GM23338 (cell line): ENCODE measurements at regions not wholly inside any gene's neighbourhood (a gene's known extent, or its start where the extent isn't known, plus 50 kb on each side); places are given as distances from the start of the nearest gene placed in this dataset.

ENCODE experiments used
- ATAC-seq: fragments of 200-7000 bp; cut with Tn5 transposase; 3 replicates; pipeline ENCODE4 v1.9.1; 2020
- DNase-seq: peaks from one replicate; pipeline ENCODE4 v3.0.0-alpha.2; 2015; ENCODE audit warnings: low spot score
- H2AFZ ChIP-seq: fragments of 200-600 bp; sonication (generic); 2 replicates; pipeline ENCODE4 v1.8.0; 2016; ENCODE audit warnings: antibody characterized with exemption, mild to moderate bottlenecking, moderate library complexity
- H3F3A ChIP-seq: fragments of 200-600 bp; sonication (generic); replicated peaks from 2 replicates; pipeline ENCODE4 v1.8.0; 2017; ENCODE audit warnings: antibody characterized with exemption, mixed run types, low read depth
- H3K27ac ChIP-seq: fragments of 200-600 bp; sonication (generic); 2 replicates; pipeline ENCODE4 v1.6.1; 2016; ENCODE audit warnings: low read depth
- H3K27me3 ChIP-seq: fragments of 200-600 bp; sonication (generic); 2 replicates; pipeline ENCODE4 v1.8.0; 2016; ENCODE audit warnings: mild to moderate bottlenecking, mixed run types, moderate library complexity; ENCODE audit not compliant: insufficient read depth
- H3K36me3 ChIP-seq: fragments of 200-600 bp; sonication (generic); 2 replicates; pipeline ENCODE4 v1.8.0; 2016; ENCODE audit warnings: mild to moderate bottlenecking; ENCODE audit not compliant: insufficient read depth
- H3K4me1 ChIP-seq: fragments of 200-600 bp; sonication (generic); 2 replicates; pipeline ENCODE4 v1.8.0; 2016; ENCODE audit warnings: mild to moderate bottlenecking, moderate library complexity; ENCODE audit not compliant: insufficient read depth
- H3K4me2 ChIP-seq: fragments of 200-600 bp; sonication (generic); 2 replicates; pipeline ENCODE4 v1.7.1; 2017; ENCODE audit warnings: mixed run types
- H3K4me3 ChIP-seq: fragments of 200-600 bp; sonication (generic); 2 replicates; pipeline ENCODE4 v1.6.1; 2016; ENCODE audit warnings: mixed run types
- H3K79me2 ChIP-seq: fragments of 200-600 bp; sonication (generic); replicated peaks from 2 replicates; pipeline ENCODE4 v1.8.0; 2017; ENCODE audit warnings: mild to moderate bottlenecking; ENCODE audit not compliant: insufficient read depth
- H3K9me2 ChIP-seq: fragments of 200-600 bp; sonication (generic); 2 replicates; pipeline ENCODE4 v1.8.0; 2017; ENCODE audit not compliant: insufficient read depth
- H4K20me1 ChIP-seq: fragments of 200-600 bp; sonication (generic); replicated peaks from 2 replicates; pipeline ENCODE4 v1.8.0; 2017; ENCODE audit warnings: mild to moderate bottlenecking; ENCODE audit not compliant: insufficient read depth
- H3K27ac Mint-ChIP-seq: 2 replicates; pipeline ENCODE4 v1.8.0; 2020; ENCODE audit warnings: inconsistent platforms, mild to moderate bottlenecking, moderate library complexity, mixed read lengths
- H3K27me3 Mint-ChIP-seq: 3 replicates; pipeline ENCODE4 v1.8.0; 2022; ENCODE audit warnings: low read depth, mild to moderate bottlenecking, moderate library complexity, mixed read lengths, inconsistent platforms; ENCODE audit not compliant: insufficient read depth, poor library complexity
- H3K36me3 Mint-ChIP-seq: 3 replicates; pipeline ENCODE4 v1.8.0; 2021; ENCODE audit warnings: low read depth, mild to moderate bottlenecking, inconsistent platforms, moderate library complexity, mixed read lengths
- H3K4me1 Mint-ChIP-seq: 3 replicates; pipeline ENCODE4 v1.8.0; 2020; ENCODE audit warnings: mild to moderate bottlenecking, inconsistent platforms, mixed read lengths
- H3K4me3 Mint-ChIP-seq: 3 replicates; pipeline ENCODE4 v1.8.0; 2021; ENCODE audit warnings: moderate library complexity, mild to moderate bottlenecking, inconsistent platforms, mixed read lengths
- H3K9me3 Mint-ChIP-seq: 3 replicates; pipeline ENCODE4 v1.8.0; 2020; ENCODE audit warnings: moderate library complexity, mild to moderate bottlenecking, inconsistent platforms, mixed read lengths
- EZH2 ChIP-seq: fragments of 200-600 bp; sonication (generic); IDR thresholded peaks from one replicate; pipeline ENCODE4 v1.8.0; 2017; ENCODE audit warnings: antibody characterized with exemption, mild to moderate bottlenecking, low read depth; ENCODE audit not compliant: unreplicated experiment
- JUNB ChIP-seq: IDR thresholded peaks from one replicate; pipeline ENCODE4 v1.6.1; 2016; ENCODE audit warnings: antibody characterized with exemption; ENCODE audit not compliant: unreplicated experiment
- NANOG ChIP-seq: IDR thresholded peaks from 2 replicates; pipeline ENCODE4 v1.6.1; 2016; ENCODE audit warnings: antibody characterized with exemption, borderline replicate concordance
- POLR2AphosphoS5 ChIP-seq: IDR thresholded peaks from 2 replicates; pipeline ENCODE4 v1.6.1; 2016; ENCODE audit warnings: antibody characterized with exemption, low read depth
- ZNF331 ChIP-seq: fragments of 250-450 bp; sonication (Bioruptor Pico); IDR thresholded peaks from 2 replicates; pipeline ENCODE4 v1.5.0; 2020; ENCODE audit warnings: low read depth, mild to moderate bottlenecking, moderate library complexity
- ZNF462 ChIP-seq: fragments of 250-450 bp; sonication (Bioruptor Pico); IDR thresholded peaks from 2 replicates; pipeline ENCODE4 v1.5.0; 2020; ENCODE audit warnings: mild to moderate bottlenecking, moderate library complexity
- TF ChIP-seq, protein P1 (sequence below), 2 experiments: fragments of 200-600 bp in 1 of 2; sonication (generic) in 1 of 2; conservative IDR thresholded peaks; 2 replicates each; pipeline versions ENCODE4 v1.5.1 to v1.6.1; 2016 to 2017; ENCODE audit warnings: antibody characterized with exemption in 2 of 2, low read depth in 2 of 2, mild to moderate bottlenecking in 2 of 2, moderate library complexity in 1 of 2

- no peak for ATAC-seq
- H3K27me3 ChIP-seq: no peaks in the 10 kb centered on the region
- H3K27me3 Mint-ChIP-seq: no peaks in the 10 kb centered on the region
- no peak overlapping the region for H3K4me3 Mint-ChIP-seq
- H3K4me2 ChIP-seq: no peak overlapping the region
- H3K9me2 ChIP-seq: no peaks in the 10 kb centered on the region
- H3F3A ChIP-seq: no peaks in the 10 kb centered on the region
- no peak overlapping the region for H3K27ac ChIP-seq
- H3K4me1 Mint-ChIP-seq: peaks cover 20% of the 10 kb centered on the region
- H3K27ac Mint-ChIP-seq: no peak overlapping the region
- no peaks in the 10 kb centered on the region for H3K79me2 ChIP-seq
- H3K36me3 Mint-ChIP-seq: peaks cover 4% of the 10 kb centered on the region; the same call in 1 of the 3 replicates
- peaks cover 6% of the 10 kb centered on the region; the same call in 1 of the 2 replicates for H3K36me3 ChIP-seq
- H2AFZ ChIP-seq: no peak overlapping the region
- TF ChIP-seq ZNF331 (no peak), JUNB (no peak), POLR2AphosphoS5 (no peak), EZH2 (no peak), NANOG (no peak), ZNF462 (CRISPR knock-in tag) (no peak)
- TF ChIP-seq, protein P1, sequence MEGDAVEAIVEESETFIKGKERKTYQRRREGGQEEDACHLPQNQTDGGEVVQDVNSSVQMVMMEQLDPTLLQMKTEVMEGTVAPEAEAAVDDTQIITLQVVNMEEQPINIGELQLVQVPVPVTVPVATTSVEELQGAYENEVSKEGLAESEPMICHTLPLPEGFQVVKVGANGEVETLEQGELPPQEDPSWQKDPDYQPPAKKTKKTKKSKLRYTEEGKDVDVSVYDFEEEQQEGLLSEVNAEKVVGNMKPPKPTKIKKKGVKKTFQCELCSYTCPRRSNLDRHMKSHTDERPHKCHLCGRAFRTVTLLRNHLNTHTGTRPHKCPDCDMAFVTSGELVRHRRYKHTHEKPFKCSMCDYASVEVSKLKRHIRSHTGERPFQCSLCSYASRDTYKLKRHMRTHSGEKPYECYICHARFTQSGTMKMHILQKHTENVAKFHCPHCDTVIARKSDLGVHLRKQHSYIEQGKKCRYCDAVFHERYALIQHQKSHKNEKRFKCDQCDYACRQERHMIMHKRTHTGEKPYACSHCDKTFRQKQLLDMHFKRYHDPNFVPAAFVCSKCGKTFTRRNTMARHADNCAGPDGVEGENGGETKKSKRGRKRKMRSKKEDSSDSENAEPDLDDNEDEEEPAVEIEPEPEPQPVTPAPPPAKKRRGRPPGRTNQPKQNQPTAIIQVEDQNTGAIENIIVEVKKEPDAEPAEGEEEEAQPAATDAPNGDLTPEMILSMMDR (conservative IDR thresholded peaks at IDR 0.05; ENCODE audit: low read depth in 2 of 2): no peak; a peak in 1 of 4 replicates
- H3K9me3 Mint-ChIP-seq: peaks cover 14% of the 10 kb centered on the region
- no peak overlapping the region for H3K4me3 ChIP-seq
- H4K20me1 ChIP-seq: no peaks in the 10 kb centered on the region
- DNase-seq: no peak
- H3K4me1 ChIP-seq: peaks cover 15% of the 10 kb centered on the region; the same call in 1 of the 2 replicates
Observed at GRCh38 chr9:120310035-120310434, 269.9 kb downstream of the CDK5RAP2 start.
